H9 (cell line): ENCODE measurements at regions not wholly inside any gene's neighbourhood (a gene's known extent, or its start where the extent isn't known, plus 50 kb on each side); places are given as distances from the start of the nearest gene placed in this dataset.

Experiments
- DNase-seq: peaks from one replicate; pipeline ENCODE4 v3.0.0-alpha.2; 2017
- H2AFZ ChIP-seq: one replicate; pipeline ENCODE4 v1.6.1; 2013; ENCODE audit warnings: mild to moderate bottlenecking, low read length, control low read depth, moderate library complexity
- H2AK5ac ChIP-seq: 2 replicates; pipeline ENCODE4 v1.6.1; 2013; ENCODE audit warnings: low read length, control low read depth, mixed read lengths; ENCODE audit not compliant: insufficient read length
- H2BK120ac ChIP-seq: one replicate; pipeline ENCODE4 v1.6.1; 2013; ENCODE audit warnings: low read depth, mild to moderate bottlenecking, low read length, control low read depth, inconsistent platforms; ENCODE audit not compliant: poor library complexity, severe bottlenecking
- H2BK12ac ChIP-seq: 2 replicates; pipeline ENCODE4 v1.6.1; 2013; ENCODE audit warnings: low read length, control low read depth, mixed read lengths, low read depth; ENCODE audit not compliant: insufficient read length
- H2BK15ac ChIP-seq: 2 replicates; pipeline ENCODE4 v1.6.1; 2013; ENCODE audit warnings: low read depth, low read length, control low read depth
- H2BK20ac ChIP-seq: one replicate; pipeline ENCODE4 v1.6.1; 2013; ENCODE audit warnings: low read depth, mild to moderate bottlenecking, low read length, control low read depth, inconsistent platforms; ENCODE audit not compliant: poor library complexity, severe bottlenecking
- H2BK5ac ChIP-seq: 2 replicates; pipeline ENCODE4 v1.6.1; 2013; ENCODE audit warnings: low read length, control low read depth, mixed read lengths; ENCODE audit not compliant: insufficient read length
- H3K14ac ChIP-seq: 2 replicates; pipeline ENCODE4 v1.6.1; 2013; ENCODE audit warnings: low read length, control low read depth; ENCODE audit not compliant: insufficient read depth
- H3K18ac ChIP-seq: 2 replicates; pipeline ENCODE4 v1.6.1; 2013; ENCODE audit warnings: low read depth, mild to moderate bottlenecking, mixed read lengths, low read length, control low read depth; ENCODE audit not compliant: insufficient read length
- H3K23ac ChIP-seq: 2 replicates; pipeline ENCODE4 v1.6.1; 2013; ENCODE audit warnings: low read length, control low read depth, mixed read lengths, low read depth; ENCODE audit not compliant: insufficient read length
- H3K23me2 ChIP-seq: 2 replicates; pipeline ENCODE4 v1.6.1; 2013; ENCODE audit warnings: low read depth, mild to moderate bottlenecking, mixed read lengths, low read length, control low read depth; ENCODE audit not compliant: insufficient read length, poor library complexity, severe bottlenecking
- H3K27ac ChIP-seq: 2 replicates; pipeline ENCODE4 v1.5.1; 2013; ENCODE audit warnings: low read length, control low read depth, mixed read lengths, low read depth; ENCODE audit not compliant: insufficient read length
- H3K27me3 ChIP-seq: 2 replicates; pipeline ENCODE4 v1.6.1; 2013; ENCODE audit warnings: low read length, control low read depth, inconsistent platforms; ENCODE audit not compliant: insufficient read depth
- H3K4ac ChIP-seq: 2 replicates; pipeline ENCODE4 v1.6.1; 2013; ENCODE audit warnings: low read depth, mild to moderate bottlenecking, control low read depth, inconsistent platforms, low read length, moderate library complexity
- H3K4me1 ChIP-seq: 2 replicates; pipeline ENCODE4 v1.6.1; 2013; ENCODE audit warnings: low read length, control low read depth, inconsistent platforms; ENCODE audit not compliant: insufficient read depth
- H3K4me2 ChIP-seq: 2 replicates; pipeline ENCODE4 v1.6.1; 2013; ENCODE audit warnings: low read length, control low read depth, mixed read lengths; ENCODE audit not compliant: insufficient read length, insufficient read depth
- H3K56ac ChIP-seq: 2 replicates; pipeline ENCODE4 v1.6.1; 2013; ENCODE audit warnings: low read depth, mild to moderate bottlenecking, mixed read lengths, low read length, control low read depth; ENCODE audit not compliant: insufficient read length
- H3K79me1 ChIP-seq: 2 replicates; pipeline ENCODE4 v1.6.1; 2013; ENCODE audit warnings: low read depth, mild to moderate bottlenecking, moderate library complexity, low read length, control low read depth, inconsistent platforms; ENCODE audit not compliant: insufficient read depth, poor library complexity, severe bottlenecking
- H3K79me2 ChIP-seq: 2 replicates; pipeline ENCODE4 v1.6.1; 2013; ENCODE audit warnings: low read length, control low read depth, inconsistent platforms; ENCODE audit not compliant: insufficient read depth
- H3K9ac ChIP-seq: 2 replicates; pipeline ENCODE4 v1.6.1; 2013; ENCODE audit warnings: low read length, control low read depth, mixed read lengths; ENCODE audit not compliant: insufficient read length; ENCODE audit errors: extremely low read depth
- H3K9me3 ChIP-seq: one replicate; pipeline ENCODE4 v1.6.1; 2013; ENCODE audit warnings: low read depth, low read length, inconsistent platforms; ENCODE audit not compliant: control insufficient read depth
- H3T11ph ChIP-seq: one replicate; pipeline ENCODE4 v1.6.1; 2013; ENCODE audit warnings: mild to moderate bottlenecking, low read length, control low read depth, inconsistent platforms
- H4K20me1 ChIP-seq: one replicate; pipeline ENCODE4 v1.6.1; 2013; ENCODE audit not compliant: control insufficient read depth, insufficient read length, insufficient read depth
- H4K5ac ChIP-seq: 2 replicates; pipeline ENCODE4 v1.6.1; 2013; ENCODE audit warnings: low read depth, mild to moderate bottlenecking, mixed read lengths, low read length, control low read depth; ENCODE audit not compliant: insufficient read length
- H4K8ac ChIP-seq: replicated peaks from 2 replicates; pipeline ENCODE4 v1.6.1; 2013; ENCODE audit warnings: low read length, control low read depth, mixed read lengths, low read depth; ENCODE audit not compliant: insufficient read length
- H4K91ac ChIP-seq: 2 replicates; pipeline ENCODE4 v1.6.1; 2013; ENCODE audit warnings: low read depth, mild to moderate bottlenecking, moderate library complexity, mixed read lengths, low read length, control low read depth; ENCODE audit not compliant: insufficient read length
- H3K27ac Mint-ChIP-seq, 3 experiments: 2 replicates in 2 of 3; 3 replicates in 1 of 3; pipeline ENCODE4 v1.8.0; 2020 to 2021; ENCODE audit warnings: mixed read lengths in 3 of 3, mild to moderate bottlenecking in 1 of 3, moderate library complexity in 1 of 3
- H3K27me3 Mint-ChIP-seq: 2 replicates; pipeline ENCODE4 v1.8.0; 2021; ENCODE audit warnings: low read depth, mild to moderate bottlenecking, moderate library complexity, mixed read lengths
- H3K36me3 Mint-ChIP-seq, 3 experiments: 2 replicates in 2 of 3; 3 replicates in 1 of 3; pipeline ENCODE4 v1.8.0; 2020 to 2021; ENCODE audit warnings: low read depth in 3 of 3, mixed read lengths in 3 of 3; ENCODE audit not compliant: insufficient read depth in 1 of 3
- H3K4me1 Mint-ChIP-seq, 2 experiments: 2 replicates each; pipeline ENCODE4 v1.8.0; 2020; ENCODE audit warnings: mixed read lengths in 2 of 2
- H3K4me3 Mint-ChIP-seq, 2 experiments: 2 replicates in 1 of 2; 3 replicates in 1 of 2; pipeline ENCODE4 v1.8.0; 2020 to 2021; ENCODE audit warnings: mild to moderate bottlenecking in 2 of 2, mixed read lengths in 2 of 2, moderate library complexity in 1 of 2
- H3K9me3 Mint-ChIP-seq, 2 experiments: 2 replicates in 1 of 2; 3 replicates in 1 of 2; pipeline ENCODE4 v1.8.0; 2020; ENCODE audit warnings: mild to moderate bottlenecking in 2 of 2, mixed read lengths in 2 of 2, moderate library complexity in 1 of 2
- CTCF ChIP-seq: fragments of 200-600 bp; sonication (generic); conservative IDR thresholded peaks from 3 replicates; pipeline ENCODE4 v1.8.0; 2021; ENCODE audit warnings: antibody characterized with exemption, mild to moderate bottlenecking
- WGBS: extraction: QIAGEN DNeasy Blood & Tissue Kit; methylation state at CpG from one replicate; pipeline ENCODE4 v1.1.7; 2013; ENCODE audit warnings: missing lambda C conversion rate, low lambda C conversion rate, mixed read lengths; ENCODE audit not compliant: insufficient read length; ENCODE audit errors: extremely low coverage; 5-methylcytosine and 5-hydroxymethylcytosine counted together

- Histone ChIP-seq H2AFZ (no peak overlapping the region), H3K4me1 (no peaks in the 10 kb centered on the region), H3K23me2 (no peaks in the 10 kb centered on the region), H3K4me2 (no peak overlapping the region), H3K18ac (no peak overlapping the region), H4K20me1 (no peaks in the 10 kb centered on the region), H3K4ac (no peak overlapping the region), H4K91ac (no peak overlapping the region), H3K23ac (no peak overlapping the region), H2BK12ac (no peak overlapping the region), H2BK20ac (no peak overlapping the region), H3K79me2 (no peaks in the 10 kb centered on the region), H2BK5ac (no peak overlapping the region), H3K9ac (no peak overlapping the region), H4K8ac (no peak overlapping the region), H2AK5ac (no peak overlapping the region), H3K27ac (no peak overlapping the region), H3K14ac (no peak overlapping the region), H3K9me3 (no peaks in the 10 kb centered on the region), H4K5ac (no peak overlapping the region), H3K79me1 (no peaks in the 10 kb centered on the region), H3K27me3 (no peaks in the 10 kb centered on the region), H3K56ac (no peak overlapping the region), H2BK15ac (no peak overlapping the region), H3T11ph (no peak overlapping the region), H2BK120ac (no peak overlapping the region)
- DNase-seq, result no peak
- no peak for TF ChIP-seq CTCF
- peaks cover 17% of the 10 kb centered on the region for H3K27me3 Mint-ChIP-seq
- H3K9me3 Mint-ChIP-seq, result no peaks in the 10 kb centered on the region
- H3K36me3 Mint-ChIP-seq, result no peaks in the 10 kb centered on the region
- no peak overlapping the region; a peak in 1 of 7 replicates for H3K27ac Mint-ChIP-seq
- H3K4me3 Mint-ChIP-seq, result no peak overlapping the region
- no CpG with 5 or more reads among the region's 11 CpGs for WGBS
- peaks cover 7 to 19% of the 10 kb centered on the region in 2 experiments; a peak in 3 of 4 replicates for H3K4me1 Mint-ChIP-seq
Observed at GRCh38 chr5:172564188-172564587, 76.9 kb upstream of the NEURL1B start.
